ENCODE measurements at regions not wholly inside any gene's neighbourhood (a gene's known extent, or its start where the extent isn't known, plus 50 kb on each side); places are given as distances from the start of the nearest gene placed in this dataset.

DNA sequence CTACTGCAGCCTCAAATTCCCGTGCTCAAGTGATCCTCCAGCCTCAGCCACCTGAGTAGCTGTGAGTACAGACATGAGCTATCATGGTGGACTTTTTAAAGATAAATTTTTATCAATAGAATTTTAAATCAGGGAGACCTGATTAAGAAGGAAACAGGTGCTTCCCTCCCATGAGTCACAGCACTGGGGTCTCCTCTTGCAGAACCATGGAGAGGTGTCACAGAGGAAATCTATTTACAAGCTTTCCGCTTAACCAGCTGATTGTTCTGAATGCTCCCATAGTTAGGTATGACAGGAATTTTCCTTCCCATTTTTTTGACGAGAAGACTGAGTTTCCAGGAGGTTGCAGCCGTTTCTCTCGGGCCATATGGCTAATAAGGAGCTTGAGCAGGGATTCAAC, 516.1 kb downstream of the MIAT start:
- DNase-seq (ENCODE audit: low spot score), result no peak

DNA sequence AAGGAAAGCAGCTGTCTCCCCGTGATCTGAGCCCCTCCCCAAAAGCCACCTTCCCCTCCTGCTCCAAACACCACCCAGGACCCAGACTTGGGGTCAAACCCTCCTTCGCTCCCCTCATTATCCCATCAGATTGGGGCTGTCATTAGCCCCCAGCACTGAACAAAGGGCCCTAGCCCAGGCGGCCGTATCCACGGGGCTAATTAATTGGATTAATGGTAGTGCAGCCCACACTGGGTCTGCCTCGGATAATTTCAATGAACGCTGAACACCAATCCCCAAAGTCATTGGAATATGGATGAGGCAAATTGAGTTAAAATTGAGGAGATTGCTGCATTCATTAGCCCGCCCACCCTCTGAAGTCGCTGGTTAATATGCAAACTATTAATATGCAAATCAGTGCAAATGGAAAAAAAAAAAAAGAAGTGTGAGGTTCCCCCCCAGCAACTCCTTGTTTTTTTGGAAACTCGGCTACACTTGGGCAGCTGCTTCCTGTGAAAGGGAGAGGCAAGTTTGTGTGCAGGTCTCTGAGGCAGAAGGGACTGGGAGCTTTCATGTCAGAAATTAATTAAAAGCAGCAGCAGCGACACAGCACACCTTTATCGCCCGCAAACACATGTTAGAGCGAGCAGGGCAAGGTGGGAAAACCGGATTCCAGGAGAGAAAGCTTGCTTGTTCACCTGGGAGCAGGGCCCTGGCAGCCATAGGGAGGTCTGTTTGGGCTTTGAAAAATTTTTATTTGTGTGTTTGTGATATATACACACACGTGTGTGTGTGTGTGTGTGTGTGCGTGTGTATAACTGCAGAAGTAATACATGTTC, 517.8 kb downstream of the MIAT start:
- DNase-seq (ENCODE audit: low spot score), result no peak

DNA sequence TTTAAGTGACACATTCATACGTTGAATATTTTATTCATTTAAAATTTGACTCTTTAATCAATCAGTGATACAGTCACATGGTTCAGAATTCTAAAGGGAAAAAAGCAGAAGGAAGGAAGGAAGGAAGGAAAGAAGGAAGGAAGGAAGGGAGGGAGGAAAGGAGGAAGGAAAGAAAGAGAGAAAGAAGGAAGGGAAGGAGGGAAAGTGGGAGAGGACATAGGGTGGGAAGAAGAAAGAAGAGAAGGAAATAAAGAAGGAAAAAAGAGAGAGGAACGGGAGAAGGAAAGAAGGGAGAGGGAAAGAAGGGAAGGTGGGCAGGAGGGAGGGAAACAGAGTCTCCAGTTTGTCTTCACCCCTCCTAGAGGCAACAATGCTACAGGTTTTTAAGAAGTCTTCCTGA, 518.6 kb downstream of the MIAT start:
- no peak for DNase-seq (ENCODE audit: low spot score)

DNA sequence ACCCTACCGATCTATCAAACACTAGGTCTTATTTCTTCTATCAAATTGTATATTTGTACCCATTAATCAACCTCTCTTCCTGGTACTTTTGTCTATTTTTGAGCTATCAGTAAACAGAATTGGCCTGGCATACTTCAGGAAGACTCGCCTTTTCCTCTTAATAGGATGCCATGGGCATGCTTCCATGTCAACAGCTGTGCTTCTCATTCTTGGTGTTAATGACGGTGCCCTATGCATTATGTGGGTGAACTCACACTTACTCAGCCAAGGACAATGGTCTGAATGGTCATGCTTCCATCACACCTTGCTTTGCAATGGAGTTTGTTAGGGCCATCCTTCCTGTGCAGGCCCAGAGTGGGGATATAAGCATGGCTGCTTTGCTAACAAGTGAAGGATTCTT, 521.8 kb downstream of the MIAT start:
- no peak for DNase-seq (ENCODE audit: low spot score)

DNA sequence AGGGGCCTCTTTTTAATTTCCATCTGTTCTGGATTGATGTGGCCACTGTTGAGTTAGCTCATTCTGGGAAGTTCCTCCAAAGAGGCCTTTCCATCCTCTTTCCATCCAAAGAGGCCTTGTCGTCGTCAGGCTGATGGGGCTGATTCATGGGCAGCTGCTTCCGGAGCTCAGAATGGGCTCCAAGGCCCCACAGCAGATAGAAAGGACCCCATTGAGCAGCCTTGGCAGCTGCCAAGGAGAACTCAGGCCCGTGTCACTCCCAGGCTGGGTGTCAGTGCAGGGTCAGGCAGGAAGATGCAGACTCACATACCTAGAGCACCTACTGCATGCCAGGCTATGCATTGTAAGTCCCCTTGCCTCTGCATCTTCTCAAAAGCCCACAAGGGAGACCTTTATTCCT, 524.1 kb downstream of the MIAT start:
- no peak for DNase-seq (ENCODE audit: low spot score)

DNA sequence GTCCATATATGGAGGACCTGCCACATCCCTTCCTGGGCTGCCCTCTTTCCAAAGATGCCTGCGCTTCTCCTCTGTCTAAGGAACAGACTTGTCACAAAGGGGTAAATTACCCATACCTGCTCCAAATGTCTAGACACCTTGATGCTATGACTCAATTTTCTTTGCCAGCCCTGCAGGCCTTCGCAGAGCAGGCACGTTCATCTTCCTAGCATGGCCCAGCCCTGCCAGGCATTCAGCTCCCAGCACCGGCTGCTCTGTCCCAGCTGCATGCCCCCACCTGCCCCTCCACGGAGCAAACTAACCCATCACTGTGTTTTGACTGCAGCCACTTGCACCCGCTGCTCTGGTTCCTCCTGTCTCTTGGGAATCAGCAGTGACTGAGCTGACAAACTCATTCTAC, 526.1 kb downstream of the MIAT start:
- no peak for DNase-seq (ENCODE audit: low spot score)

DNA sequence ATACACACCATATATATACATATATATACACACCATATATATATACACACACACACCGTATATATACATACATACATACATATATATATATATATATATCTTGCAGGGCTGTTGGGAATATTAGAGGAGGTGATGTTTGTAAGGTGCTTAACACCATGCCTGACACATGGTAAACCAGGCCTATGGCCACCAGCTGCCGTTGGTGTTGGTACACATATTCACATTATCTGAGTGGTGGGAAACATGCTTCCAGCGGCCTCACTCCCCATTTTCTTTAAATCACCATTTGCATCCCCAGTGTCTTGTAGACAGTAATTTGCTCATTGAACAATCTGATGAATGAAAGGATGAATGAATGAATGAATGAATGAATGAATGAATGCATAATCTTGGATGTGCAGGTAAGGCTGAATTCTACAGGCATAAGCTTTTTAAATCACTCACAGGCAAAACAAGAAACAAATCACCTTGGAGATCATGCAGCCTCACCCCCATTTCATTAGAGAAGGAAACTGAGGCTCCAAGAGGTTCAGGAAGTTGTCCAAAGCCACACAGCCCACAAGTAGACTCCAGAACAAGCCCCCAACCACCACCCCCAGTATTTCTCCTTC, 527.8 kb downstream of the MIAT start:
- DNase-seq (ENCODE audit: low spot score), result no peak

DNA sequence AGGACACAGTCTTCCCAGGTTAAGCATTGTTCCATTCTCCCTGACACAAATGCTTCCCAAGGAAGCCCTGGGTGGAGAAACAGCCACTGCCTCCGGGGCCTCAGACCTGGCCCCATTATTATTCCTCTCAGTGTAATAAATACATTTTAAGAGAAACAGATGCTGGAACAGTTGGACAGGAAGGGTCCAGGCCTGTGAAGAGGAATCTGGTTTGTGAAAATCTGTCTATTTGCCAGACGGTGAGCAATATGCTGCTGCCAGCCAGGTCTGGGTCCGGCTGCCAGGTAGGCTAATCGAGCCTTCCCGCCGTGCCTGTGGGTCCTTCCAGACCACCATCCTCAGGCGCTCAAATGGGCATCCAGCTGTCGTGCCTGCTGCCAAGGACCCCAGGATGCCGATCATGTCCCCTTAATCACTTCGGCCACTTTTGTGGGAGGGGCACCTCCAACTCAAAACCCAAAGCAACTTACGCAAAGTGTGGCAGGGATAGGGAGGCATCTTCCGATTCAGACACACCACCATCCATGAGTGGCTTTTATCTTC, 528.4 kb downstream of the MIAT start:
- no peak for DNase-seq (ENCODE audit: low spot score)

DNA sequence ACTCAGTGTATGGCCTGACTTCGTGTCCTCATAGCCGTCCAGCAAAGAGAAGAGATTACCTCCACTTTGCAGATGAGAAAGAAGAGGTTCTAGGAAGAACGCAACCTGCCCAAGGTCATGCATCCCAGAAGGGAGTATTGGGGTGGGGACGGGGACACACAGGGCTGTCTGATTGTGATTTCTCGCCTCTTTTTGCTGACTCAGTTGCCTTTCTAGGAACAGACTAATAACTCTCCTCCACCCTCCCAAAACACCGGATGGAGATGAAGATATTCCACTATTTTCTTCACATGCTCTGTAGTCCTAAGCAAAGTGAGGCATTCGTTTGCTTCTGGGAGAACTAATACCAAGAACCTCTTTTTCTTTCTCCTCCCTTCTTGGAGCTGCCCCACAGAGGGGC, 529.3 kb downstream of the MIAT start:
- no peak for DNase-seq (ENCODE audit: low spot score)

DNA sequence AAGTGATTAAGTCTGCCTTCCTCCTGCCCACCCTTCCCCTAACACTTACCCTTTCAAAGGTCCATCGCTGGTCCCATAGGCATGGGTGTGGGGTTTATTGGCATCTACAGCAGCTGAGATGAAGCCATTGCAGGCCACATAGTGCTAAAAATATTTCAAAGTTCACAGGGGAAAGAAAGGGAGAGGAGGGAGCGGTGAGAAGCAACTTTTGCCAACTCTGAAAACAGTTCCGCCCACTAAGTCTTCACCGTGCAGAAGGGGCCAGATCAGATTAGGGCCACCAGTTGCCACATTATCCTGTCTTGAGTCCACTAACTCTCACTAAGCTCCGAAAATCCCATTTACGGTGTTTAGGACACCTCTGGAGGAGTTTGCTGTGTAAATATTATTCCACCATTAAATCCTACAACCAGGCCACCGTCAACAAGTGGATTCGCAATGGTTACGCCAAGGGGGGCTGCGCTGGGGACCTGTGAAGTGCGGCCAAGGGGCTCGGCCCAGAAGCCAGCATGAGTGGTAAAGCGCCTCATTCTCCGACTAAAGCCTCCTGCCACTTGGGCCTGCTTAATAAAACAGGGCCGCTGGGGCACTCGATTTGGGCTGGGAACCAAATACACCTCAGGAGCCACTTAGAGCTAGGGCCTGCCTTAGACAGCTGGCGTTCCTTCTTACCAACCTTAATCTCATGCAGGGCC, 534.9 kb downstream of the MIAT start:
- no peak for DNase-seq (ENCODE audit: low spot score)

DNA sequence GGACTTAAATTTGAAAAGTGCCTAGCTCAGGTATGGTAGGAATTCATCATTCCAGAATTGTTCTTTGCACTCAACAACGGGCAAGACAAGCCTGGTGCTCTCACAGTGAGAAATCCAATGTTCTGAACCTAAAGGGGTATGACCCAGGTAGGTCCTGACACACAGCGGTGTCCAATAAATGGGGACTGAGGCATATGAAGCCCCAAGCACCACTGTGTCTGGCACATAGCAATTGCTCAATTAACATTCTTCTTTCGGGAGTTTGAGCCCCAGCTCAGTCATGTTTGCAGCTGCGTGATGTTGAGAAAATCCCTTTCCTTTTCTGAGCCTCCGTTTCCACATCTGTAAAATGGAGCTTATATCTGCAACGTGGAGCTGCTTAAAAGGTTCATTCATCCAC, 535.8 kb downstream of the MIAT start:
- no peak for DNase-seq (ENCODE audit: low spot score)

DNA sequence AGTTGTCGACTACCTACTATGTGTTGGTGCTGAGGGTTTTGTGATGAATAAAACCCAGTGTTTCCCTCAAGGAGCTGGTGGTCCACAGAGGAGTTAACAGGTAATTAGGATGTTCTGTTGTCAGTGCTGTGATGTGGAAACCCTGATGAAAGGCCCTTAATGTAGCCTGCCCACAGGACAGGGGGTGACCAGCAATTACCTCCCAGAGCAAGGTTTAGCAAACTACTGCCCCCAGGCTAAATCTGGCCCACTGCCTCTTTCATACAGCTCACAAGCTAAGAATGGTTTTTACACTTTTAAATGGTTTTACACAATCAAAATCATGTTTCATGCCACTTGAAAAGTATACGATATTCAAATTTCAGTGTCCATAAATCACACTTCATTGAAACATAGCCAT, 536.2 kb downstream of the MIAT start:
- no peak for DNase-seq (ENCODE audit: low spot score)

DNA sequence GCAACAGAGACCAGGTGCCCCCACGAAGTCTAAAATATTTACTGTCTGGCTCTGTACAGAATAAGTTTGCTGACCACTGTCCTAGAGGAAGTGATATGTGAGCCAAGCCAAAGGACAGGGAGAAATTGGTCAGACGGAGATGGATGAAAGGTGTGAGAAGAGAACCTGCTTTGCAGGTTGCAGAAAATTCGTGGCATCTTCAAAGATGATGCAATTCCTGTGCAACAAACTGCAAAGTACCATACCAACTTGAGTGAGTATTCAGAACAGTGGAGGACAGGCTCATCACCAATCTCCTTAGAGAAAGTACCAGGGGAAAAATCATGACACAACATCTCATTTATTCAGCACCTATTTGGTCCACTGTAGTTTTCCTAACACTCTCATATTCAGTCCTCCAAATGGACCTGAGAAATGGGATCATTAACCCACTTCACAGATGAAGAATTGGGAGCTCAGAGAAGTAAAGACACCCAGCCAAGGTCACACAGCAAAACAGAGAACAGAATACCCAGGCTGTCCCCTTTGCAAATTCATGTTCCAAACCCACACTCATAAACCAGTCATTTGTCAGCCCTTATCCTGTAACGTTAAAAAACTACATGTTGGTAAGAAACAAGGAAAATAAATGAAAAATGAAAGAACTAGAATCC, 536.8 kb downstream of the MIAT start:
- no peak for DNase-seq (ENCODE audit: low spot score)

DNA sequence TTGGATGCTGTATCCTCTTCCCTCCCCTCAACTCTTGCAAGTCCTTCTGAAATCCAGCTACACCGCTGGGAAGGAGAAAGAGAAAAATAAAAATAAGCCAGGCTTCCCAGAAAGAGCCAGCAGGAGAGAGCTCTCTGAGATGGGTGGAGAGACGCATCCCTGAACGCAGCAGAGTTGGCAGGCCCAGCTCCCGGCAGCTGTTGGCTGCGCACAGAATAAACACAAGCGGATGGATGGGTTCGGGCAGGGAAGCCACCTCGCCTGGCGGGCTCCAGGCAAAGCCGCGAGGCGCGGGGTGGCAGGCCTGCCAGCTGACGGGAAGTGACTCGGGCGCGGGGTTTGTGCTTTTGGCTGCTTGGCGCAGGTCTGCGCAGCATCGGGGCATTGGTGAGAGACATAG, 537.7 kb downstream of the MIAT start:
- DNase-seq (ENCODE audit: low spot score), result no peak

DNA sequence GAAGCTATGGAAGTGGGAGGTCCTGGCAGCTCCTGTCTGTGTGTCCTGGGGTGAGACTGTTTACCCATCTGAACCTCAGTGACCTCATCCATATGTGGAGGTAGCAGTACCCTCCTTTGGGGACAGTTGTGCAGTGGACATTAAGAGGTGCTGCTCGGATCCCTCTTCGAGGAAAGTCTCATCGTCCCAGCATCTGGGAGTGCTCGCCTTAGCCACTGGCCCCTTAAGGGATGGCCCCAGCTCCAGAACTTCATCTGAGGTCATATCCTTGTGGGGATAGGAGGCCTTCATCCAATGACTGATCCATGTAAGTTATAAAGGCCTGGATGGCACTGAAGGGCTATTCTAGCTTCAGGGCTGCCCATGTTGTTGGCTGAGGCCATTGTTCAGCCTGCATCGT, 538.1 kb downstream of the MIAT start:
- no peak for DNase-seq (ENCODE audit: low spot score)

DNA sequence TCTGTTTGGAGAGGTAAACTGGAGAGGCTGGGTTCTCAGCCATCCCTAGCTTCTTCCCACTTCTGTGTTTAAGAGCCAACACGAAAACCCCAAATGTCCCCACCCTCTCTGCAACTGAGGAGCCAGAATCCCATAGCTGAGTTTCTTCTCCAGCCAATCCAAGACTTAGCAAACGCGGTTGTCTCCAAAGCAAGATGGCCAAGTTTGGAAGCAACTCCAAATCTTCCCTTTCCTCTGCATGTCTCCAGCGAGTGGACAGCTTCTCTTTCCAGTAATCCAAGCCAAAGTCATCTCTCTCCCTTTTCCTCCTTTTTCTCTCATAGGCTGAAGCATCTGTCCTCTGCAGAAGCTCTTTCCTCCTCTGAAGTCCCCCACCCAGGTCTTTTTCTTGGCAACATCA, 539.2 kb downstream of the MIAT start:
- DNase-seq (ENCODE audit: low spot score), result no peak

DNA sequence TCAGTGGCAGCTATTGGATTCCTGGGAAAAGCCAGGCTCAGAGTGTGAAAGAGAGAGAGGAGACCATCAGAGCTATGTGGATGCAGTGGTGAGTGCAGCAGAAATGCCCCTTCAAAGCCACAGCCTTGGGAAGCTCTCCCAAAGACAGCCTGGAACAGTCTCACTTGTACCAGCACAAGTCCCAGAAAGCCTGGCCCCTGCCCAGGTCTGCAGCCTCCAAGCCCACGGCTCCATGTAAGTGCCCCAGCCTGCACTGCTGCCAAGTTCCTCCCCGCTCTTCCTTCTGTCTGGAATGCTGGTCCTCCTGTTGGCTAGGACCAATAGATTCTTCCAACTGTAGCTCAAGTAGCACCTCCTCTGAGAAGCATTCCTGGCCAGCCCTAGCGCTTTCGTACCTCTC, 539.7 kb downstream of the MIAT start:
- no peak for DNase-seq (ENCODE audit: low spot score)

DNA sequence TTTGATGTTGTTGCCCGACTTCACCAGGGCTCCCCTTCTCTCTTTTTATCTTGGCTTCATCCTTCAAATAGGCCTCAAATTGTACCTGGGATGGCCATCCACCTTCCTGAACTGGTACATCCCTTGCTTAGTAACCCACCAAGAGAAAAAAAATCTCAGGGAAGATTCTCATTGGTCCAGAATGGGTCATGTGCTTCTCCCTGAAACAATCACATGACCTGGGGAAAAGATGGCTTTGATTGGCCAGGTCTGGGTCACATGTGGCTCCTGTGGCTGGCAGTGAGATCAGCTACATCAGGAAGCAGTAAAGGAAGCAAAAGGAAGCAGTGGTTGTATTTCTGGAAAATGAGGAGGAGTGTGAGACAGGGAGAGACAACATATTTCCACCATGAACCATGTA, 540.2 kb downstream of the MIAT start:
- DNase-seq (ENCODE audit: low spot score), result no peak

DNA sequence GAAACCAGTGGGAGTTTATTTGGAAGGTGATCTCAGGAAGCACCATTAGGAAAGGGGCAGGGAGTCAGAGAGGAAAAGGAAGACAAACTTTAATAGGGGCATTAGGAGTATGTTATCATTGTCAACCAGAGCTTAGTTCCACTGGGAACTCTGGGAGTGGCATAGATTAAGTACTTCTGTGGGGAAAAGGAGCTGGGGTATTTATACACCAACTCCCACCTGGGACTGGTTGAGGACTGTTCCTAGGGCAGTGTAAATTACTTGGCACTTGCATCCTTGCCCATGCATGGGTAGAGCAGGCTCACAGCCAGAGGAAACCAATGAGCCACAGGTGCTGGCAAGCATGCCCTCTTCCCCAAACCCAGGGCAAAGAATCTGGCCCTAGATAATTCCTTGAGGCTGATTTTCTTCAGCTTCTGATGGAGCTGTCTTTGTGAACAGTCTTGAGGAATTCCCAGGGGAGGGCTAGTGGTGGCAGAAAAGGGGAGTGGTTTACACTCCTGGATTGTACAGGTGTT, 541.2 kb downstream of the MIAT start:
- DNase-seq (ENCODE audit: low spot score), result peak; percentile 4

DNA sequence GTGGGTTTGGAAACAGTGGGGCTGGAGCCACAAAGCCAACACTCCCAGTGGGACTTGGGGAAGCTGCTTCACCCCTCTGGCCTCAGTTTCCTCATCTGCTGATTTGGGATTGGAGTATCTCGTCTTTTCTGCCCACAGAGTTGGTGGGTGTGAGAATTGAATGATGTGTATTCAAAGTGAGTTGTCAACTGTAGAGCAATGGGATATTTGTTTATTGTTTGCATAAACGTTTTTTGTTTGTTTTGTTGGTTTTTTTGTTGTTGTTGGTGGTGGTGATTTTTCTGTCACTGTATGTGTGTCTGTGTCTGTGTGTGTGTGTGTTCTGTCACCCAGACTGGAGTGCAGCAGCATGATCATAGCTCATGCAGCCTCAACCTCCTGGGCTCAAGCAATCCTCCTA, 542.0 kb downstream of the MIAT start:
- no peak for DNase-seq (ENCODE audit: low spot score)

DNA sequence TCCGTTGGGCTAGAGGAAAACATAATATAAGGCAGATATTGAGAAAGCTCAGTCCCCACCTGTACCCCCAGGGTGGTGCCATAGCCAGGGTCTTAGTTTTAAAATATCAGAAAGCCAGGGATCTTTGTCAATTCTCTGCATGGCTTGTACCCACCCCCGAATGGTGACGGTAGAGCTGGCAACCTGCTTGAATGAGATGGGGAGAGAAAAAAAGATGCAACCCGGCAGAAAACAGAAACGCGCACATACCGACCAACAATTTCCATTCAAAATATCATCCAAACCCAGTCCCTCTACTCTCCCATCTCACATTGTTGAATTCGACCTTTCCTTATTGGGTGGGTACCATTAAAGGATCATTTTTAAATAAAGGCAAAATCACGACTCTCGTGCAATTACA, 543.9 kb downstream of the MIAT start:
- no peak for DNase-seq (ENCODE audit: low spot score)

DNA sequence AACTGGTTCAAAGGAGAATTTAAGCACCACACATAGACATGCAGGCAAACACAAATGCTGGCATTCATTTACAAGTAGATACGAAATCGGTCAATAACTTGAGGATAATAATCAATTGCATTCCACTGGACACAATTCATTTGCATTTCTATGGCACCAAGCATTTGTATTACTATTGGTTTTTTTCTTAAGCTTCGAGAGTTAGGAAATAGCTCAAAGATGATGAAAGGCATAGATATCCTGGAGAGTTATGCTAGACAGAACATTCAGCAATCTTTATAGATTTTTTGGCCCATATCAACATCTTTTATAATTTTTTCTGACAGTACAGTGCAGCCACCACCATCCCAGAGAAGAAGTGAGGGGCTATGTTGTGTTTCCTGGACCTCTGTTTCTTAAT, 544.4 kb downstream of the MIAT start:
- DNase-seq (ENCODE audit: low spot score), result no peak
